Left lung (tissue), 4 donors: ENCODE measurements at regions not wholly inside any gene's neighbourhood (a gene's known extent, or its start where the extent isn't known, plus 50 kb on each side); places are given as distances from the start of the nearest gene placed in this dataset.

ENCODE experiments used
- ATAC-seq: fragments of 200-7000 bp; cut with Tn5 transposase; one replicate; pipeline ENCODE4 v1.9.1; 2020; ENCODE audit warnings: moderate library complexity
- DNase-seq, 4 donors: peaks; one replicate each; pipeline ENCODE4 v3.0.0-alpha.2; 2013 to 2020
- H3K27ac ChIP-seq, 2 donors: fragments of 200-600 bp; sonication (generic) in 1 of 2; one replicate each; pipeline versions ENCODE4 v1.5.0 to v1.8.0; 2020 to 2021
- H3K27me3 ChIP-seq, 2 donors: fragments of 200-600 bp; sonication (generic) in 1 of 2; one replicate each; pipeline versions ENCODE4 v1.5.0 to v1.8.0; 2020 to 2021
- H3K36me3 ChIP-seq, 2 donors: fragments of 200-600 bp; sonication (generic) in 1 of 2; one replicate each; pipeline versions ENCODE4 v1.5.0 to v1.8.0; 2020 to 2021
- H3K4me1 ChIP-seq, 2 donors: fragments of 200-600 bp; one replicate each; pipeline ENCODE4 v1.8.0; 2021
- H3K4me3 ChIP-seq, 2 donors: fragments of 200-600 bp; sonication (generic) in 1 of 2; one replicate each; pipeline versions ENCODE4 v1.5.0 to v1.8.0; 2020 to 2021; ENCODE audit warnings: mild to moderate bottlenecking in 1 of 2
- H3K9me3 ChIP-seq, 2 donors: fragments of 200-600 bp; sonication (generic) in 1 of 2; one replicate each; pipeline versions ENCODE4 v1.5.0 to v1.8.0; 2020 to 2021
- intact Hi-C, 2 donors: fragments of 100-400 bp; cut with DNase I; formaldehyde crosslinking; loops; one replicate each; pipeline versions ENCODE4 v1.11.2 to v1.14.2; 2022
- TF ChIP-seq, protein P1 (sequence below), 2 donors: fragments of 200-600 bp; sonication (generic) in 1 of 2; IDR thresholded peaks; one replicate each; pipeline versions ENCODE4 v1.5.0 to v1.8.0; 2021; ENCODE audit warnings: antibody characterized with exemption in 2 of 2
- donor health status: DM: no; HTN: yes; CAD: no.
- donor health status: DM: no; HTN: no; CAD: no.

DNA sequence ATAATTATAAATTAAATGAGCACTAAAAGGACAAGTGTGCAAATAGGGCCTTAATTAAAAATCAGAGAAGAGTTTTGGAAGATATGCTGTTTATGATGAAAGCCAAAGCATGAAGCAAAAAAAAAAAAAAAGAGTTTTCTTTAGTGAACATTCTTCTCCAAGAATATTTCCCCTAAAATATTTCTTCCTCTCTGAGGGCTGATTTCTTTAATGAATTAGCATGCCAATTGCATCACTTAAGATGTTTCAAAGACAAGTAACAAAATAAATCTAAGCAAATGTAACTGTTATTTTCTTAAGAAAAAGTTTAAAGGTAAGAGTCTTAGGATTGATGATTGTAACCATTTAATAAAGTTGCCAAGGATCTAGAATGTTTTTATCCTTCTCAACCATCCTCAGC, 81.6 kb upstream of the MPDZ start:
- intact Hi-C loops, result no loop called here
- H3K27me3 ChIP-seq, result no peaks in the 10 kb centered on the region
- TF ChIP-seq, protein P1, sequence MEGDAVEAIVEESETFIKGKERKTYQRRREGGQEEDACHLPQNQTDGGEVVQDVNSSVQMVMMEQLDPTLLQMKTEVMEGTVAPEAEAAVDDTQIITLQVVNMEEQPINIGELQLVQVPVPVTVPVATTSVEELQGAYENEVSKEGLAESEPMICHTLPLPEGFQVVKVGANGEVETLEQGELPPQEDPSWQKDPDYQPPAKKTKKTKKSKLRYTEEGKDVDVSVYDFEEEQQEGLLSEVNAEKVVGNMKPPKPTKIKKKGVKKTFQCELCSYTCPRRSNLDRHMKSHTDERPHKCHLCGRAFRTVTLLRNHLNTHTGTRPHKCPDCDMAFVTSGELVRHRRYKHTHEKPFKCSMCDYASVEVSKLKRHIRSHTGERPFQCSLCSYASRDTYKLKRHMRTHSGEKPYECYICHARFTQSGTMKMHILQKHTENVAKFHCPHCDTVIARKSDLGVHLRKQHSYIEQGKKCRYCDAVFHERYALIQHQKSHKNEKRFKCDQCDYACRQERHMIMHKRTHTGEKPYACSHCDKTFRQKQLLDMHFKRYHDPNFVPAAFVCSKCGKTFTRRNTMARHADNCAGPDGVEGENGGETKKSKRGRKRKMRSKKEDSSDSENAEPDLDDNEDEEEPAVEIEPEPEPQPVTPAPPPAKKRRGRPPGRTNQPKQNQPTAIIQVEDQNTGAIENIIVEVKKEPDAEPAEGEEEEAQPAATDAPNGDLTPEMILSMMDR (IDR thresholded peaks at IDR 0.05), result no peak
- peak overlapping the region in 1 of 2 donors; percentile 30 for H3K27ac ChIP-seq
- no peak for ATAC-seq
- H3K36me3 ChIP-seq, result no peaks in the 10 kb centered on the region
- no peaks in the 10 kb centered on the region for H3K4me1 ChIP-seq
- no peaks in the 10 kb centered on the region for H3K9me3 ChIP-seq
- no peak for DNase-seq
- H3K4me3 ChIP-seq, result no peak overlapping the region

DNA sequence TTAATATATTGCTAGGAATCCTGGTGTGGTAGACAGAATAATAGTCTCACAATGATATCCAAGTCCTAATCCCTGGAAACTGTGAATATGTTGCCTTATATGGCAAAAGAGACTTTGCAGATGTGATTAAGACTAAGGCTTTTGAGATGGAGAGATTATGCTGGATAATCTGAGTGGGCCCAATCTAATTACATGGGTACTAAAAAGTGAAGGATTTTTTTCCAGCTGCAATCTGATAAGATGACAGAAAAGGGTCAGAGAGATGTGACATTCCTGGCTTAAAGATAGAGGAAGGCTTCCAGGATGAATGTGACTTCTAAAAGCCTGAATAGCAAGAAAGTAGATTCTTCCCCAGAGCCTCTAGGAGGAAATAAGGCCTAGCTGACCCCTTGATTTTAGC, 80.7 kb upstream of the MPDZ start:
- no peak for ATAC-seq
- no peak for DNase-seq
- Histone ChIP-seq H3K27ac (peak overlapping the region in 1 of 2 donors; percentile 30), H3K4me3 (no peak overlapping the region), H3K9me3 (no peaks in the 10 kb centered on the region), H3K36me3 (no peaks in the 10 kb centered on the region), H3K27me3 (no peaks in the 10 kb centered on the region), H3K4me1 (no peaks in the 10 kb centered on the region)
- intact Hi-C loops, result no loop called here
- TF ChIP-seq, protein P1 (IDR thresholded peaks at IDR 0.05), result no peak

DNA sequence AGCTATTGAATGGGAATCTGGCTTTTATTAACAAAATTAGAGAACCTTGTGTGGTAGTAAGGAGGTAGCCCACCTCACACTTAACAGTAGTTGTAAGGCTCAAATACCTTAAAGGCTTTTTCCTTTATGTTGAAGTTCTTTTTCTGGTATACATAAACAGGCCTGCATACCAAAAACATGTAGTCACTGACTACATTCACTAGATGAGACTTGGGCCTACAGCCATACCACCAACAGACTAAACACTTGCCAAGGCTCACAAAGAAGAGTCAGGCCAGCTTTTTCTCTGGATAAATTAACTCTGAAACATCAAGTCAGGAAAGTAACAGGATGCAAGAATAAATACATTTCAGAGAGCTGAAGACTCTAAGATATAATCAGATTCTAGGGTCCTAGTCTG, 78.6 kb upstream of the MPDZ start:
- Histone ChIP-seq H3K9me3 (no peaks in the 10 kb centered on the region), H3K4me3 (no peak overlapping the region), H3K36me3 (no peaks in the 10 kb centered on the region), H3K27me3 (no peaks in the 10 kb centered on the region), H3K27ac (peak overlapping the region in 1 of 2 donors; percentile 50), H3K4me1 (no peaks in the 10 kb centered on the region)
- TF ChIP-seq, protein P1 (IDR thresholded peaks at IDR 0.05), result no peak
- ATAC-seq (peak; percentile 33), DNase-seq (peak in 1 of 4 donors; percentile 51)
- intact Hi-C loops, result no loop called here

DNA sequence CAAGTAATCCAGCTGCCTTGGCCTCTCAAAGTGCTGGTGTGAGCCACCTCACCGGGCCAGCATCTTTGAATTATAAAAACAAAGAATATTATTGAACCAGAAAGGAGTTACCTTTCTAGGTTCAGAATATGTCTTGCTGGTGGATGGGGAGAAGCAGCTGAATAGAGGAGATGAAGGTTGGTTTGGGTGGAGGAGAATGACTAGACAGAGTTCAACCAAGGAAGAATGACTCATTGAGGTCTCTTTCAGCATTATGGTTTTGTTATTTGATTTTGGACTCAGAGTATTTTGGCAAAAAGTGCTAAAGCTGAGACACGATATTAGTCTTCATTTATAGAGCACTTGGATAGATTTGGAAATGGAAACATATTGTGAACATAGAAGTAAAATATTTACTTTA, 75.2 kb upstream of the MPDZ start:
- H3K4me1 ChIP-seq, result no peaks in the 10 kb centered on the region
- TF ChIP-seq, protein P1 (IDR thresholded peaks at IDR 0.05), result no peak
- H3K36me3 ChIP-seq, result no peaks in the 10 kb centered on the region
- no peak overlapping the region for H3K4me3 ChIP-seq
- intact Hi-C loops, result no loop called here
- H3K27ac ChIP-seq, result no peak overlapping the region
- no peak for ATAC-seq
- H3K9me3 ChIP-seq, result no peaks in the 10 kb centered on the region
- no peak for DNase-seq
- no peaks in the 10 kb centered on the region for H3K27me3 ChIP-seq

DNA sequence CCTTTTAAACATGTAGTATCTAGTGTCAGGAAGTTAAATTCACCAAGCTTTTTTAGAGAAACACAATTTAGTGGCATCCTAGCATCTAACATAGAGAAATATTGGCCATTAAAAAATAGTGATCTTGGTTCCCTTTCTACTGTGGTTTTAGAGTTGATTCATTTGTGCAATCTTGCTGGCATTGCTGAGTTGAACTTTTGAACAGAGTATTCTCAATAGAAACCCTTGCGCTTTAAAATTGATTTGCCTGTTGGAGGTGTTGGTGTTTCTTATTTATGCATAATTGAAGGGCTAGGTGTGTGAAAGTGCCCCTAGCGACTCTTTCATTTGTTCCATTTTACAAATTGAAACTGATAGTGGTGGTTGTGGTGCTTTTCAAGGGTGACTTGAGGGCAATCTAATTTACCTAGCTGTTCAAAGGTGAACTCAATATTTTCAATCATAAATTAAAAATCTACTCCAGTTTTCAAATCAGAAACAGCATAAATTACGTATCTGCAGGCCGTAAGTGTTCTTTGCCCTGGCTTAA, 73.0 kb upstream of the MPDZ start:
- DNase-seq, result no peak
- Histone ChIP-seq H3K36me3 (no peaks in the 10 kb centered on the region), H3K9me3 (no peaks in the 10 kb centered on the region), H3K4me3 (no peak overlapping the region), H3K27me3 (no peaks in the 10 kb centered on the region), H3K4me1 (no peaks in the 10 kb centered on the region), H3K27ac (no peak overlapping the region)
- no peak for ATAC-seq
- intact Hi-C loops, result no loop called here
- TF ChIP-seq, protein P1 (IDR thresholded peaks at IDR 0.05), result no peak
